Ovary (tissue), 3 donors: ENCODE measurements at regions not wholly inside any gene's neighbourhood (a gene's known extent, or its start where the extent isn't known, plus 50 kb on each side); places are given as distances from the start of the nearest gene placed in this dataset.

ENCODE experiments used
- EP300 ChIP-seq: sonication (generic); formaldehyde crosslinking; IDR thresholded peaks from one replicate; pipeline ENCODE4 v1.6.1; 2017; ENCODE audit warnings: antibody characterized with exemption
- POLR2A ChIP-seq: fragments of 450-650 bp; IDR thresholded peaks from one replicate; pipeline ENCODE4 v1.6.1; 2017; ENCODE audit warnings: antibody characterized with exemption, mild to moderate bottlenecking, moderate library complexity
- TF ChIP-seq, protein P1 (sequence below), 3 donors: fragments of 450-650 bp in 2 of 3; fragments of 200-600 bp in 1 of 3; IDR thresholded peaks; one replicate each; pipeline versions ENCODE4 v1.5.1 to v1.8.0; 2016 to 2022; ENCODE audit warnings: antibody characterized with exemption in 3 of 3, mild to moderate bottlenecking in 1 of 3
- donor health status: DM: no; HTN: no; CAD: no.

DNA sequence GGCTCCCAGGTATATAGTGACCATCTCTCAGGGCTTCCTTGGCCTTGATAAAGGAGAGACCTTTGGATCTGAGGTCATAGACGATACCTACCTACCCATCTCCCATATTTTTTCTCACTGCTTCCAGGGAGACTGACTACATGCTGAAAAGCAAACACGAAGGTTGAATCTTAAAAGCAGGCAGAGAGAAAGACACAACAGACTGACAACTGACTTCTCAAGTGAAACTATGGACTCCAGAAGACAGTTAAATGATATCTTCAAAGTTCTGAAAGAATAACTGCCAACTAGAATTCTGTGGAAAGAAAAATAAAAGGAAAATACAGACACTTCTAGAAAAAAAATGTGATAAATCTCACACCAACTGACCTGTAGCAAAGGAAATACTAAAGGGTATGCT, 76.5 kb upstream of the HAAO start:
- TF ChIP-seq, protein P1, sequence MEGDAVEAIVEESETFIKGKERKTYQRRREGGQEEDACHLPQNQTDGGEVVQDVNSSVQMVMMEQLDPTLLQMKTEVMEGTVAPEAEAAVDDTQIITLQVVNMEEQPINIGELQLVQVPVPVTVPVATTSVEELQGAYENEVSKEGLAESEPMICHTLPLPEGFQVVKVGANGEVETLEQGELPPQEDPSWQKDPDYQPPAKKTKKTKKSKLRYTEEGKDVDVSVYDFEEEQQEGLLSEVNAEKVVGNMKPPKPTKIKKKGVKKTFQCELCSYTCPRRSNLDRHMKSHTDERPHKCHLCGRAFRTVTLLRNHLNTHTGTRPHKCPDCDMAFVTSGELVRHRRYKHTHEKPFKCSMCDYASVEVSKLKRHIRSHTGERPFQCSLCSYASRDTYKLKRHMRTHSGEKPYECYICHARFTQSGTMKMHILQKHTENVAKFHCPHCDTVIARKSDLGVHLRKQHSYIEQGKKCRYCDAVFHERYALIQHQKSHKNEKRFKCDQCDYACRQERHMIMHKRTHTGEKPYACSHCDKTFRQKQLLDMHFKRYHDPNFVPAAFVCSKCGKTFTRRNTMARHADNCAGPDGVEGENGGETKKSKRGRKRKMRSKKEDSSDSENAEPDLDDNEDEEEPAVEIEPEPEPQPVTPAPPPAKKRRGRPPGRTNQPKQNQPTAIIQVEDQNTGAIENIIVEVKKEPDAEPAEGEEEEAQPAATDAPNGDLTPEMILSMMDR (IDR thresholded peaks at IDR 0.05) = no peak
- TF ChIP-seq POLR2A = no peak
- TF ChIP-seq EP300 = no peak
